ENCODE measurements at regions not wholly inside any gene's neighbourhood (a gene's known extent, or its start where the extent isn't known, plus 50 kb on each side); places are given as distances from the start of the nearest gene placed in this dataset.

DNA sequence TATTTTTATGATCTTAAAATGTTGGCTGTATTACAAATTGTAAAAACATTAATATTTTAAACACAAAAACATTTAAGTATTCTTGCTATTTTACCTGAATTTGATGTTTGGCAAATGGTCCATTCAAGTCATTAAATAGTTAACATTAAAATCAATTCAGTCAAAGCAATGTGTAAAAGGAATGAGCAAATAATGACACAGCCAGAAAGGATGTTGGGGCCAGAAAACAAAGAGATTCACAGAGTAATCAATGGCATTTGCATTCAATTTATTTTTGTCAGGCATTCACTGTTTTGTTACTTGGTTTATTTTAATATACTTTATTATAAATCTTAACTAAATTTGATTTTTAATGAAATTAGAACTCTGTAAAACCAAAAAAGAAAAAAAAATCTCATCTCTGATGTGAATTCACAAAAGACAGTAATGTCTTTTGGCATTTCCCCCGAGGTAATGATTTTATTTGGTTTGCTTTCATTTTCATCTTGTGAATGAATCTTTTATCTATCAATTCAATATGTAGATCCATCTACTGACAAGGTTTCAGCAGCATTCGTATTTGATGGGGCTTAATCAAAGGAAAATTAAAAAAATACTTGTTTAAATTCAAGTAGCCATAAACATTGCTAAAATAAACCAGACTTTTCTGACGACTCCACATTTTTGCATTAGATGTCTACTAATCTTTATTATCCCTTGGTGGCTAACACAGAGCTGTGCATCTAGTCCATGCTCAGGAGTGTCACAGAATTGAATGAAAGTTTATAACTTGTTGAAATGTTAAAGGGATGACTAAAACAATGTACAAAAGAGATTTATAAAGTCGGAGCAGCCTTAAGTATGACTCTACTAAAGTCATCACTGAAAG lies 866.7 kb upstream of the GJE1 start:
- Histone ChIP-seq H3K4me3 (peak overlapping the region; percentile 9 to 17), H3K9me3 (no peaks in the 10 kb centered on the region), H3K36me3 (no peaks in the 10 kb centered on the region), H3K27me3 (no peaks in the 10 kb centered on the region), H3K27ac (no peak overlapping the region), H3K4me1 (peaks cover 0 to 5% of the 10 kb centered on the region in 2 donors)
- no peak for DNase-seq (ENCODE audit: low spot score)
- TF ChIP-seq, protein P1, sequence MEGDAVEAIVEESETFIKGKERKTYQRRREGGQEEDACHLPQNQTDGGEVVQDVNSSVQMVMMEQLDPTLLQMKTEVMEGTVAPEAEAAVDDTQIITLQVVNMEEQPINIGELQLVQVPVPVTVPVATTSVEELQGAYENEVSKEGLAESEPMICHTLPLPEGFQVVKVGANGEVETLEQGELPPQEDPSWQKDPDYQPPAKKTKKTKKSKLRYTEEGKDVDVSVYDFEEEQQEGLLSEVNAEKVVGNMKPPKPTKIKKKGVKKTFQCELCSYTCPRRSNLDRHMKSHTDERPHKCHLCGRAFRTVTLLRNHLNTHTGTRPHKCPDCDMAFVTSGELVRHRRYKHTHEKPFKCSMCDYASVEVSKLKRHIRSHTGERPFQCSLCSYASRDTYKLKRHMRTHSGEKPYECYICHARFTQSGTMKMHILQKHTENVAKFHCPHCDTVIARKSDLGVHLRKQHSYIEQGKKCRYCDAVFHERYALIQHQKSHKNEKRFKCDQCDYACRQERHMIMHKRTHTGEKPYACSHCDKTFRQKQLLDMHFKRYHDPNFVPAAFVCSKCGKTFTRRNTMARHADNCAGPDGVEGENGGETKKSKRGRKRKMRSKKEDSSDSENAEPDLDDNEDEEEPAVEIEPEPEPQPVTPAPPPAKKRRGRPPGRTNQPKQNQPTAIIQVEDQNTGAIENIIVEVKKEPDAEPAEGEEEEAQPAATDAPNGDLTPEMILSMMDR (IDR thresholded peaks at IDR 0.05), result no peak

DNA sequence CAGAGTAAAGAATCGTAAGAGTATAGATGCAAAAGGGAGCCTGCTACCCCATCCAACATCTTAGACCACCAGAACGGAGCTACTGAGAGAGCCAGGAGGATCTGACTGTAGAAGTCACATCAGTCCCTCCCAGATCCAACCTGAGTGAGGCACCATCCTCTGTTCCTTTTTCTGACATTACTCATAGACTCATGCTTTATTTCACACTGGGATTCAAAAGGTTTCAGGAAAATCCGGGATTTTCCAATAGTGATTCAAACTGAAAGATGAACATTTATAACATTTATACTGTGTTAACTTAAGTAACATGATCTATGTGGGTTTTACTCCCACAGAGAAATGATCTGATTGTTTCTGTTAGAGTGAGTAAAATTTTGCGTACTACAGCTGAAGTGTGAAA lies 868.6 kb upstream of the GJE1 start:
- H3K36me3 ChIP-seq, result no peaks in the 10 kb centered on the region
- H3K9me3 ChIP-seq, result no peaks in the 10 kb centered on the region
- no peaks in the 10 kb centered on the region for H3K27me3 ChIP-seq
- no peak for DNase-seq (ENCODE audit: low spot score)
- TF ChIP-seq, protein P1 (IDR thresholded peaks at IDR 0.05), result no peak
- no peak overlapping the region for H3K27ac ChIP-seq
- H3K4me1 ChIP-seq, result peaks cover 0 to 11% of the 10 kb centered on the region in 2 donors
- no peak overlapping the region for H3K4me3 ChIP-seq

DNA sequence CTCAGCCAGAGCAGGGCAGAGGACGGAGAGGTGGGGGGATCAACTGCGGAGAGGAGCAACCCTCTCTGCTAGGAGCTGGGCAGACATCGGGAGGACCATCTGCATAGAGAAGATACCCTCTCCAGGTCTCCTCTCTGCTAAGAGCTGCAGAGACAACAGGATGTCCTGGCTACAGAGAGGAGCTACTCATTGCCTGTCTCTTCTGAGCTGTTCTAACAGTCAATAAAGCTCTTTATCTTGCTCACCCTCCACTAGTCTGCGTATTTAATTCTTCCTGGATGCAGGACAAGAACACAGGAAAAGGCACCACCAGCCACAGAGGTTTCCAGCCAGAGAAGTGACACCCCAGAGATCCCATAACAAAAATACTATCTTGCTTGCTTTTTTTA lies 871.1 kb upstream of the GJE1 start:
- no peak overlapping the region for H3K27ac ChIP-seq

DNA sequence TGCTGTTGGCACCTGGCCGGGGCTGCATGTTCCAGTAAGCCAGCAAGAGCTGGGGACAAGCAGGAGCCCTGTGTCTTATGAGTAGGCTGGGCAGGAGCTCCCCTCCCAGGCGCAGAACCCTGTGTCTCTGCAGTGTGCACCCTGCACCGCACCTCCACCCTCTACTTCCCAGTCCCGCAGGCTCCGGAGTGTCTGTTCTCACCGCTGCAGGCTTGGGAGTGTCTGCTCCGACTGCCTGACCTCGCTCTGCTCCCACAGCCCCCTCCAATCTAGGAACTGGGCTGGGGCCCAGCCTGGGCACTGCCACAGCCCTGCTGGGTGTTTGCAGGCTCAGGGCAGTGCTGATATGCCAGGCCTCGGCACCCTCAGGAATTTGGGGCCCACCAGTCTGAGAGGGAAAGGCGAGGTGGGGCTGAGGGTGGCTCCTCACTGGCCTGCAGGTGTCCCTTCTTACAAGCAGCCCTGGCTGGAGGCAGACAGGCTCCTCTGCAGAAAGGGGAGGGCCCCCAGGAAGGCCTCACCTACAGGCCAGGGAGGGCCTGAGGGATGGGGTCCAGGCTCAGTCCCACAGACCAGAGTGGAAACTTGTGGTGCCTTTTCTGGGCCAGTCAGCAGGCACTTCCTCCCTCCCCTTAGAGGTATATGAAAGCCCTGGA lies 871.6 kb upstream of the GJE1 start:
- Histone ChIP-seq H3K9me3 (peaks cover 0 to 7% of the 10 kb centered on the region in 2 donors), H3K4me1 (peaks cover 0 to 11% of the 10 kb centered on the region in 2 donors), H3K4me3 (no peak overlapping the region), H3K27me3 (no peaks in the 10 kb centered on the region), H3K36me3 (no peaks in the 10 kb centered on the region), H3K27ac (no peak overlapping the region)
- TF ChIP-seq, protein P1 (IDR thresholded peaks at IDR 0.05), result no peak
- no peak for DNase-seq (ENCODE audit: low spot score)

More for the DNA sequence above, 871.1 kb upstream of the GJE1 start:
- no peaks in the 10 kb centered on the region for H3K27me3 ChIP-seq
- H3K9me3 ChIP-seq, result peaks cover 0 to 2% of the 10 kb centered on the region in 2 donors
- TF ChIP-seq, protein P1 (IDR thresholded peaks at IDR 0.05), result no peak
- H3K4me3 ChIP-seq, result no peak overlapping the region
- H3K36me3 ChIP-seq, result no peaks in the 10 kb centered on the region
- H3K4me1 ChIP-seq, result peaks cover 0 to 11% of the 10 kb centered on the region in 2 donors
- DNase-seq (ENCODE audit: low spot score), result no peak

DNA sequence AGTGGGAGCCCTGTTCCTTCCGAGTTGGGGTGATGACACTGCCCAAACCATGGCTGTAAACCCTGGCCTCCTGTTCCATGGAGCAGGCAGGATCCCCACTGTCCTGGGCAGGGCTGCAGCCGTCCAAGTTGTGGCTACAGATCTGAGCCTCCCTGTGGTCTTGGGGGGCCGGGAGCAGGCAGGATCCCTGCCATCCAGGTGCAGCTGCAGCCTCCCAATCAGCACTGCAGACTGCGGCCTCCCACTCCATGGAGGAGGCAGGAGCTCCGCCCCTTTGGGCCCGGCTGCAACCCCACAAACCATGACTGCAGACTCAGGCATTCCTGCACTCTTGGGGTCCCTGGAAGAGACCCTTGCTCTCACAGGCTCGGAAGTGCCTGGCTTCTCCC lies 872.1 kb upstream of the GJE1 start:
- Histone ChIP-seq H3K27ac (no peak overlapping the region), H3K9me3 (peaks cover 0 to 12% of the 10 kb centered on the region in 2 donors), H3K4me1 (peaks cover 0 to 11% of the 10 kb centered on the region in 2 donors), H3K36me3 (no peaks in the 10 kb centered on the region), H3K4me3 (no peak overlapping the region), H3K27me3 (no peaks in the 10 kb centered on the region)
- TF ChIP-seq, protein P1 (IDR thresholded peaks at IDR 0.05), result no peak
- no peak for DNase-seq (ENCODE audit: low spot score)

Data from right atrium auricular region (tissue), 2 donors.